ENCODE measurements at regions not wholly inside any gene's neighbourhood (a gene's known extent, or its start where the extent isn't known, plus 50 kb on each side); places are given as distances from the start of the nearest gene placed in this dataset.

DNA sequence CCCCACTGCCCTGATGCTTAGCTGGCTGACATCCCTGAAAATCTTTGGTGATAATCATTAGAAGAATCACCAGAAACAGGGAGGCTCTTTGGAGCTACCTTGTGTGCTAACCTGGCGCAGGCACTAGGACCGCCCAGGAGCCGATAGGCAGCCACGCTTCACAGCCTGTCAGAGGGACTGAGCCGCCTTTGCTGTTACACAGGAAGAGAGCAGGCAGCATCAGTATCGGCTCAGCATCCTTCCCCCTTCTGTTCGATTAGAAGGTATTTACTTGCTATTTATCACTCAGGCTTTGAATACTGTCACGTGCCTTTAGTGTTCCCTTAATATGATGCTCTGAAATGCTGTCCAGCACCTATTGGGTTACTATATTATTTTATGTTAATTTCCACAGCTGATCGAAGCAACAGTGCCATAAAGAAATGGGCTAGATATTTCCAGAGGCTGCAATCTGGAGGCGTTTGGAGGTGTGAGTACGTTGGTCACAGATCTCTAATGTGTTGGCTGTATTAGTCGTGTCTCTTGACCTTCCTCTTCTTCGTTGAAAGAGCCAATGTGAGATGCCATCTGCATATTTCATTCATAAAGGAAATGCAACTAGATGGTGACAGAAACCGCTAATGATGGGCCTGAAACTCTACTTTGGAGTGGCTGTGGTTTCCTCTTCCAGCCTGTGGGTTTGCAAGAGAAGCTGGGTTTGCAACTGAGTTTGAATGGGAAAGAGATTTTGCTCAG is 110.4 kb upstream of the RAB27B start:
- peak; percentile 7 for DNase-seq (ENCODE audit: low read depth)

DNA sequence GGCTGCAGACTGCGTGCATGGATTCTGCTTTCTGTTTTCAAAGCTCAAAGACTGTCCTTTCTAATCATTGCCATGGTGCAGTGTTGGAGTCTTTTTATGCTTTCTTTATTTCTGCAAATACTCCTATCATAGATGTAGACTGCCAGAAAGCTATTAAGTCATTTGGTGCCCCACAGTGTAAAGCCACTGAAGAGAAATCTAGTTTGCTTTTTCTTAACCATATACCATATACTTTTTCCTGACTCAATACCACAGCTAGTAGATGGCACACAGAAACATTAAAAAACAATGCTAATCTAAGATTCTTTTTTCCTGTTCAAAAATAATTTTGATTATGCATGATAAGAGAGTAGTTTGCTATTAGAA is 109.9 kb upstream of the RAB27B start:
- DNase-seq (ENCODE audit: low read depth), result no peak

DNA sequence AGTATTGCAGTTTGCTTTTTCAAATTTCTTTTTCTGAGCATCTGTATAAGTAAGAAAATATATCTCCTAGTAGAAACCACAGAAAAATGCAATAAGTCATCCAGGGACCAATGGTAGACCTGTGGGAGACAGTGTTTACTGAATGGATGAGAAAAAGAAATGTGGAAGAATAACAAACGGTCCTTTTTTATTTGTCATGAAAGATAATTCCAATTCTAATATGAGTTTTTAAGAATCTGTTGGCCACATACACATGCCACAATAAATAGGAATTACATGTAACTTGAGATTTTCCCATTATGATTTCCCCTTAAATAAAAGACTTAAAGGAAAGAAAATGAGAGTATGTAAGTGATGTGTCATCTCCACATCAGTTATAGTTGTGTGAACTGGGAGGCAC is 107.7 kb upstream of the RAB27B start:
- no peak for DNase-seq (ENCODE audit: low read depth)

DNA sequence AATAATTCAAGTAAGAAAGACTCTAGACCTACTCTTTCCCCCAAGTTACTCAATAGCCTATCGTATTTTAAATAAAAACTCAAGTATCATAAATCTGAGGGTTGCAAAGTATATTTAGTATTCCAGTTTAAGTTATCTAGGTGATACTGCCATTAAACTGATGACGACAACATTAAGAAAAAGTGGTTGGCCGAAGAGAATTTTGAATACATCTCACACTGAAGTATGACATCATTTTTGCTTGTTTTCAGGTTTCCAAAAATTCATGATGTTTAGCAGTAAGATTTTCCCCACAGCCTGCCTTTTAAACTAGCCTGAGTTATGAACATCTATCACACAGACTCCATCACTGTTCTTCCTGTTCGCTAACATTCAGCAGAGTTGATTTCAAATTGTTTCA is 102.1 kb upstream of the RAB27B start:
- no peak for DNase-seq (ENCODE audit: low read depth)

DNA sequence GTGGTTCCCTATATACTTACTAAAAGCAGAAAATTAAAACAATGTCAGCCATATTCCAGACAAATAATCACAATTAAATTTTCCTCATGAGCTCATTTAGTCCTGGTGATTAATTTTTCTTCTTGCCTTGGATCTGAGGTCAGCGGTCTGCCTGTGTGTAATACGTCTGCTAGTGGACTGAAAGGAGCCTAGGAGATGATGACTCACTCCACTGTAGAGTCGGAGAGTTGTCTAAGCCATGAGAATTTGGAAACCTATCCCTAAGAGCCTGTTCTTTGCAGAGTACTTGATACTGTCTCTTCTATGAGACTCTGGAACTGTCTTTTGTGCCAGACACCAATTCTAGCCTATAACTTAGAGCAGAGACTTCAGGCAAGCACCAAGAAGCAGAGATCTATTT is 94.2 kb upstream of the RAB27B start:
- no peak for DNase-seq (ENCODE audit: low read depth)

DNA sequence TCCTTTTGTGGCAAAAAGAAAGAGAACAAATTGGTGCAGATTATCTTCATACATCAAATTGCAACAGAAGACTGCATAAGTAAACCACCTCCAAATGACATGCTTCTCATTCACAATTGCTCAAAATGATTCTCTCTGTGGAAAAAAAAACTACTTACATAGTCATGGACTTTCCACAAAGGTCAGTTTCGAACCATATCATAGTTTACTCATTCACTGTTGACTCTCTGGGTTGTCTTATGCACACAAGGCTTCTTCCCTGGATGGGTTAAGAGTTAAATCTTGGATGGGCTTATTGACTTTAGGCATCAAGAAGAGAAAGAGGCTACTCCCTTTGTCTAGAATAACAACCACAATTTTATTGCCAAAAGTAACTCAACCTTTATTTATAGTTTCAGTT is 91.3 kb upstream of the RAB27B start:
- no peak for DNase-seq (ENCODE audit: low read depth)

DNA sequence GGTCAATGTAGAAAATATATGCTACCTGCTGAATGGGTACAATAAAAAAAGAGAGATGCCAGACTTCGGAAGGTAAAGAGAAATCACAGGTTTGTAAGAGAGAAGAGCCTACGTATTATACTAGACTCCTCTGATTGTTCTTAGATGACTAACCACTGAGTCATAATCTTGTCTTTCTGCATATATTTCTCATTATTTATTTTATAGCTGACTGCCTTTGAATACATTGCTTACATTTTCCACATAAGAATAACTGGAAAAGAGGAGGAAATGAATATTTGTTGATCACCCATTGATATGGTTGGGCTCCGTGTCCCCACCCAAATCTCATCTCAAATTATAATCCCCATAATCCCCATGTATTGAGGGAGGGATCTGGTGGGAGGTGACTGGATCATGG is 90.3 kb upstream of the RAB27B start:
- DNase-seq (ENCODE audit: low read depth), result no peak

DNA sequence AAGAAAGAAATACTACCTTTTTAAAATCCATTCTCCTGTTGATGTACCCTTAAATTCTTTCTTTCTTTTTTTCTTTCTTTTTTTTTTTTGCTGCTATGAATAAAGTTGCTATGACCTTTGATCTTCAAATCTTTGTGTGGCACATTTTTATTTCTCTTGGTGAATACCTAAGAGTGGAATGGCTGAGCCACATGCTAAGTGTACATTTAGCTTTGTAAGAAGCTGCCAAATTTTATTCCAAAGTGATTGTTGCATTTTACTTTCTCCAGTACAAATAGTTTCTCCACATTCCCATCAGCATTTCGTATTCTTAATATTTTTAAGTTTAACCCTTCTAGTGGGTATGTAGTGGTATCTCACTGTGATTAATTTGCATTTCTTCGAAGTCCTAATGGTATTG is 88.8 kb upstream of the RAB27B start:
- no peak for DNase-seq (ENCODE audit: low read depth)

DNA sequence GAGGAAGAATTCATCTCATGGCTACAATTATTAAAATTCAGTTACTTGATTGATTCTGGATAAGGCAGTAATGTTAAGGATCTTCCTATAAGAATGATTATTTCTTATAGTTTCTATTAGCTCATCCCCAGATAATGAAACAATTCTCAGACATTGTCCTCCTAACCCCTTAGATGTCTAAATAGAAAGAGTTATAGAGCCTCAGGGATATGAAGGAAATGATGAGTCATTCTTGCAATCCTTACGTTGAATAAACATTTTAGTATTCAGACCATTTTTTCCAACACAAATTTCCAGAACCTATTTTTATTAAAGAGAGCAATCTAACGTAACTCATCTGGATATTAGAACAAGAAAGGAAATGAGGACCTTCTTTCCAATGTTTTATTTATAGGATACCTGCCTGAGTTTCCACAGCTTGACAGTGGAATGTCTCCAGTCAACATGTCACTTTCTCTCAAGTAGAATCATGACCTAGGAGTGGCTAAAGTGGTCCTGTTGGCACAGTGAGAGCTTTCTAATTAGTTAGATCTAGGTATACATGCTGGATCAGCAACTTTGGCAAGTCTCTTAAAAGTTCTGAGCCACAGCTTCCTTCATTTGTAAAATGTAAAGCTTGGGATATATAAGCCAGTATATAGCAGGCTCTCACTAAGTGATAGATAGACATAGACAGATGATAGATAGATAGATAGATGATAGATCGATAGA is 88.0 kb upstream of the RAB27B start:
- DNase-seq (ENCODE audit: low read depth), result no peak

DNA sequence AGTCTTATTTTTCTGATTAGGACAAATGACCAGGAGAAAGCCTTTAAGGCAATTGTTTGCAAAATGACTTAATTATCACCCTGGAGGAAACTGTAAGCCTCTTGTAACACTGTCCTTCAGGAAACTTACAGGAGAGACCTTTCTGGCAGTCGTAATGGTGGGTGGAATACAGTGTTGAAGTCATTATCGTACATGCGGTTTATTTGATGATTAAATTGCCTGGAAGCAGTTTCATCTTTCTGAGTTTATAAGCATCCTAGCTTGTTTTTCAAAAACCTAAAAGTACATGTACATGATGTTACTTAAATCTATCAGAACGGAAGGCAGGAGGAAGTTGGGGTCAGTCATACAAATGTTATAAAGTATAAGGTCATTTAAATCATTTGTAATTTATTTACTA is 86.2 kb upstream of the RAB27B start:
- DNase-seq (ENCODE audit: low read depth), result no peak

DNA sequence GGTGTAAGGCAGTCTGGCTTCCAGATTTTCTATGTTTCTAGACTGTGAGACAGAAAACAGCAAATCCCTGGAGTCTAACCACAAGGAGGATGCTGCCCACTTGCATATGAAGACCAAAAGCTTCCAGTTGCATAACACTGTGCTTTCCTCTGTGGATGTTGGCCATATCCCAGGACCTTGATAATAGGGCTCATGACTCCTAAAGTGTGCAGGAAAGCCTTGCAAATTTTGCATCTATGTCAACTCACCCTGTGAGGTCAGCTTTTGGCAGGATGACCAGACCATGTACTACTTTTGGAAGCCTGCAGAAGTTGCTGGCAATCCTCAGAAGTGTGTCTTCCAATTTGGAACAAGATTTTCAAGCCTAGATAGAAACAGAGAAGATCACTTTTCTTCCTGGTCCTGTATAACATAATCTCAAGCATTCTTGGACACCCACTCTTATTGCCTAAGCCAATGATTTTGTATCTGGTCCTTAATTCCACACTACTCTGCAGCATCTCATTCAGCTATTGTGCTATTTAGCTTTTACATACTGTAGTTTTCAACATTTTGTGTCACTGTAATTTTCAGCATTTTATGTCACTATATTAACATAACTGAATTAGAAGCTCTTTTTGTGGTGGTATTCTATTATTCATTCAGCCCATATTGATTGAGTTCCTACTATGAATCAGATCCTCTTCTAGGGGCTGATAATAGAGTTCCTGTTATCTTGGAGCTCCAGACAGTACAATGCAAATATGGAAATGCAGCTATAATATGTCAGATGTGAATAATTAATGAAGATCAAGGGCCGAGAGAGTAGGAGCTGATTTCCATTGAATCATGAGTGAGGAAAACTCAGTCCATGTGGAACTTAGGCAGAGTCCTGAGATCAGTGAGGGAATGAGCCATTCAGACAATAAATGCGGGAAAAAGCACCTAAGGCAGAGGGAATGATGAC is 85.3 kb upstream of the RAB27B start:
- no peak for DNase-seq (ENCODE audit: low read depth)

DNA sequence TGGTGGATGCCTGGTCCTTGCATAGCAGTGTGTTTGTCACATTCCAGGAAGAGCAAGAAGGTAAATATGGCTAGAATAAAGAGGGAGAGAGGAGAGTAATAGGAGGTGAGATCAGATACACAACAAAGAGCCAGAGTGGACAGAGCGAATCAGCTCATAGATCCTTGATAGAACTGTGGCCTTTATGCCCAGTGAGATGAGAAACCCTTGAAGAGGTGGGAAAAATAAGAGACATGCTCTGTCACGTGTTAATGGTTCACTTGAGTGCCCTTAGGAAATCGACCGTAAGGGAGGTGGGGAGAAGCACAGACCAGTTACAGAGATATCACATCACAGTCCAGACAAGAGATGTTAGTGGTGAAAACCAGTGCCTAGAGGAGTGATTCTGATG is 84.7 kb upstream of the RAB27B start:
- no peak for DNase-seq (ENCODE audit: low read depth)

DNA sequence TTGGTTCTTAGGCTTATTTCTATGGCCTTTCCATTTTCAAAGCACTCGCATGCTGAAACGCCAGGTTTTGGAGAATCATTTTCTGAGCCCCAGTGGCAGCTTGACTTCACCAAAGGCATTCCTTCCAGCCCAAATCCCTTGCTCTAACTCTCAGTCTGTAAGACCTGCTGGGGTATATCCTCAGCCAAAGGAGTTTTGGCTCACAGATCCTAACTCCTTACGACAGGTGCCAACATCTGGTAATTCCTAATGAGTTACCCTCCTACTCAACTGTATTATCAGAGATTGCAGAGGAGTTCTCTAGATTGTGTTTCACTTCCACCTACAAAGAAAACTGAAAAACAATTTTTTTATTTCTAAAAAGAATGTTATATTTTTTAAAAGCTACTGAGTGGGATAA is 79.0 kb upstream of the RAB27B start:
- DNase-seq (ENCODE audit: low read depth), result no peak

DNA sequence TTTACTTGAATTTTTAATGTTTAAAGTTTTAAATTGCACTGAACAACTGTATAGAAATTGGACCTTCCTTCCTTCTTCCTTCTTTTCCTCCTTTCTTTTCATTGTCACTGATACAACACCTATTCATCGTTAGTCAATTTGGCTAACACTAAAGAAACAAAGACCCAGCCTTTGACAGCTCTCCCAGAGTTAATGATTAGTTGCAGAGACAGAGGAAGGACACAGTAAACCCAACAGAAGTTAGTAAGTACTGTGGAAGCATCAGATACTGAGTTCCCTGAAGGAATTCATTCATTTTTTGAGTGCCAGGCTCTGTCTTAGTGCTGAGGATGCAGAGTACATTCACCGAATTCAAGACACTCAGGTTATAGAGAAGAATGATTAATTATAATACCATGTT is 77.9 kb upstream of the RAB27B start:
- no peak for DNase-seq (ENCODE audit: low read depth)

DNA sequence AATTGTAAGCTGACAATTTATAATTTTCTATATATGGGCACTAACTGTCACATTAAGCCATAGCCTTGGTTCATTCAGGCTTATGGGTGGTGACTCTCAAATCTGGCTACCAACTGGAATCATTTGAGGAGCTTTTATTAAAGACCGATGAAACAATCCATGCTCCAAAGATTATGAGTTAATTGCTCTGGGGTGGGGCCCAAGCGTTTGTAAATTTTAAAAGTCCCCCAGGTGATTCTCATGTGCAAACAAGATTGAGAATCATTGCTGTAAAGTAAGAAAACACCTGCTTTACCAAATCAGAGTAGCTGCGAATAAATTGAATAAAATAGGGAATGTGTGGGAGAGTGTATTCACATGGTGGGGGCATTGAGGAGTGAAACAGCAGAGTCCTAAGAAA is 76.1 kb upstream of the RAB27B start:
- DNase-seq (ENCODE audit: low read depth), result no peak

DNA sequence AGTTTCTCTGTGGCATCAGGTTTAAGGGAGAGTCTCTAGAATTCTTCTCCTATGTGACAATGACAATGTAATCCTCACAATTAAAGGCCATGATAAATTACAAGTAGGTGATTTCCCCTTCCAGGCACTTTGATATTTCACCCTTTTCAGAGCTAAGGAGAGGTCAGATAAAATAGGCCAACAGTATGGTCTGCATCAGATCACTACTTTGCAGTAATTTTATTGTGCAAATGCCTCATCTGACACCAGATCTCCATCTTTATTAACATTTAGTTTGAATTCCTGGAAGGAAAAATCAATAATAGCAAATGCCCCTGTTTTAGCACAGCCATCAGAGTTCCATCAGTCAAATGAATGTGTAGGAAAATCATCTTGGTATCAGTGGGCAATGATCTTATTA is 72.8 kb upstream of the RAB27B start:
- no peak for DNase-seq (ENCODE audit: low read depth)

DNA sequence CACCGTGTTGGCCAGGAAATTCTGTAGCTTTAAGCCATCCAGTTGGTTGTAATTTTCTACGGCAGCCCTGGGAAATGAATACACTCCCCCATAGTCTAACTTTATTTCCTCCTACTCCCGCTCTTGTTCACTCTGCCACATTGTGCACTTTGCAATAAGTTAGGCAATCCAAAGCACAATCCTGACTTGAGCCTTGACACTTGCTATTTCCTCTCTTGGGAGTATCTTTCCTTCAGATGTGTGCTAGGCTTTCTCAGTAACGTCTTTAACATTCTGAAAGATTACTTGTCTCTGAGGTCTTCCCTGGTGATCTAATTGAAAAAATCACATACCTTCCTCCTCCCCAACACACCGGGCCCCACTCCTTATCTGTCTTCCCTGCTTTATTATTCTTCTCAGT is 65.9 kb upstream of the RAB27B start:
- no peak for DNase-seq (ENCODE audit: low read depth)

DNA sequence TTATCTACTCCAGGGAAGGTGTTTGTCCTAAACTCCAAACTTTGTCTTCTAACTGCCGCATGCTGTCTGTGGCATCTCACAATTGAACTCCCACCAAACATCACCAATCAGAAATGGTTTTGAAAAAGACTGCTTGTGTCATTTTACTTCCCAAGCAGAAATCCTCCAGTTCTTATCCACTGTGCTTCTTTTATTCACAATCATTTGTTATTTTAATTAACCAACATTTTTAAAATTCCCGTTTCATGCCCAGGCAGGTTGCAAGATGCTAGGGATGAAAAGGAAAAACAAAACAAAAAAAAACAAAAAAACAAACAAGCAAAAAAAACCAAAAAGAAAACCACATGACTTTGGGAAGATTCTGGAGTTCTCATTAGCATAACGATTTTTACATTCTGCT is 63.5 kb upstream of the RAB27B start:
- DNase-seq (ENCODE audit: low read depth), result no peak

DNA sequence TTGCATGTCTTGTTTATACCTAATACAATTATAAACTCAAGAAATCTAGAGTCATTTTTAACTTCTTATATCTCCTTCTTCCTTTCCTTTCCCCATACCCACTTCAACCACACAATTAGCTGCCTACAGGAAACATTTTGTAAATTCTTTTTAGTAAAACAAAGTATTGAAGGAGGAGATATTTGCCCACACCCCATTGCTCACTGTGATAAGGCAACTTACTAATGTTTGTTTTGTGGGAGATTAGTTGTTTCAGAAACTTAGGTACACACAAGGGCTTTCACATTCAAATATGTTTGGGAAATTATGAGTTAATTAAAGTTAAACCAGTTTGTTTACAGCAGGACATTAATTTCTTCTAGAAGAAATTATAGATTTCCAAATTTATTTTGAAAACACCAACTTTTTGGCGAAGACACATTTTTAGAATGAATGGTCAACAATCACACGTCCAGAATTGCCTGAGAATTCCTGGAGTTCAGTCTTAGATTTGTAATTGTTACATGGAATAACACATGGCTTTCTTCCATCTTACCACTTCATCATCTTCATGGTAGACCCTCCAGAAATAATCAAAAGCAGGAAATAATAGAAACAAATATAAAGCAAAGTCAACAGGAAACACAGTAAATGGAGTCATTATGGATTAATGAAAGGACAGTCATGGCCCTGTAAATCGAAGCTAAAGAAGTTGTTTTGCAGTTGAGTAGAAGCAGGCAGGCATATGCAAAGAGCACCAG is 62.5 kb upstream of the RAB27B start:
- DNase-seq (ENCODE audit: low read depth), result no peak

DNA sequence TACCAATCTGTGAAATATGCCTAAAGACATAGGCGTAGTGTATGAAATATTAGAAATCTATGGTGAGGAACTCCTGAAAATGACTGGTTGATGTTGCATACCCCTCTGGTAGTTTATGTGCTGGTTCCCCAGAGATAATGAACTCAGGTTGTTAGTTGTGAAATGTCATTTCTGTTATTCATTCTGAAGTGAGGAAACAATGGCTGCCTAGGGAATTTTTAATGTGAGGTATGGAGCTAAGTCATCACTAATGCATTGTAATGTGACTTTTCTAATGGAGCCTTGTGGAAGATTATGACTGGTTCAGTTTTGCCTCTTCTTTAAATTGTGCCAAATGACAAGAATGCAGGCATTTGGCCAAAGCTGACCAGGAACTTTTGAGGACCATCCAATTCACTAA is 61.6 kb upstream of the RAB27B start:
- no peak for DNase-seq (ENCODE audit: low read depth)

DNA sequence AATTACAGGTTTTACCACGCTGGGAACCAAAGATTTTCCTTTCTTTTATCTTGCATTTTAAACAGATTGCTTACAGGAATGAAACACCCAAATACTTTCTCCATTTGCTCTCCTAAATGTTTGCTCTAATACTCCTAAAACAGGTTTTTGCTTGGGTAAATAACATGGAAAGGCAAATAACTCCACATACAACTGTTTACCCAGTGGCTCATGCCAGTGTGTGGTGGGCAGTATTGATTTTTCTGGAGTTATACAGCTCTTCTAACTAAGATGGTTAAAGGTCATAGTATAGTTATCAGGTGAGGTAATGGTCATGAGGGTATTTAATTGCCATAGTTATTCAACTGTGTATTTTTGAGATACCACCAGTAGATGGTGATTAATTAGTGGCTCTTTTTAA is 61.2 kb upstream of the RAB27B start:
- no peak for DNase-seq (ENCODE audit: low read depth)

Measured in activated gamma-delta T cell treated with anti-CD3 and anti-CD28 coated beads, Interleukin-2, amount 50 U/mL, for 16 hours (primary cell).